GM06990 (cell line): ENCODE measurements at regions not wholly inside any gene's neighbourhood (a gene's known extent, or its start where the extent isn't known, plus 50 kb on each side); places are given as distances from the start of the nearest gene placed in this dataset.

Experiments used
- DNase-seq: peaks from one replicate; pipeline ENCODE4 v3.0.0-alpha.2; 2011; ENCODE audit not compliant: insufficient read length; ENCODE audit errors: extremely low read depth
- H3K27me3 ChIP-seq: replicated peaks from 2 replicates; pipeline ENCODE4 v1.6.0; 2011; ENCODE audit warnings: low read length; ENCODE audit not compliant: control insufficient read depth, insufficient read depth
- H3K36me3 ChIP-seq: 2 replicates; pipeline ENCODE4 v1.5.1; 2011; ENCODE audit warnings: low read length; ENCODE audit not compliant: control insufficient read depth, insufficient read depth
- H3K4me3 ChIP-seq: replicated peaks from 2 replicates; pipeline ENCODE4 v1.5.1; 2011; ENCODE audit warnings: low read depth, mild to moderate bottlenecking, control low read depth, low read length
- TF ChIP-seq, protein P1 (sequence below): IDR thresholded peaks from 2 replicates; pipeline ENCODE4 v1.5.1; 2011; ENCODE audit warnings: low read length, control low read depth, mild to moderate bottlenecking, inconsistent platforms; ENCODE audit not compliant: insufficient read depth, poor library complexity, severe bottlenecking

DNA sequence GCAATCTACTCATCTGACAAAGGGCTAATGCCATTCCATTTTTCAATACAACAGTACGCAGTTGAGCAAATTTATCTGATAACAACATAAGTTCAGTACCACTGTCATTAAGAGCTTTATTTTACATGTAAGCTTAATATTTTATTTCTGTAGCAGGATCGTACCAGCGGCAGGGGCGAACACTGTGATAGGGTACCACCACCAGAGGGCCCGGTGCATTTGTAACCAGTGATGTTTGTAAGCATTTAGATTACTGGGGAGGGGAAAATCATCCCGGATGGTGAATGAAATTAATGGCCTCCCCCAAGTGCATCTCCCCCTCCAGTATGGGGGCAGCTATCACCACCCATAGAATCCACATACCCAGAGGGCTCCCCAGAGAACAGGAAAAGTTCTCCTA lies 179.0 kb downstream of the ADGRA3 start:
- H3K4me3 ChIP-seq = no peak overlapping the region
- DNase-seq = no peak
- no peaks in the 10 kb centered on the region for H3K27me3 ChIP-seq
- no peaks in the 10 kb centered on the region for H3K36me3 ChIP-seq
- TF ChIP-seq, protein P1, sequence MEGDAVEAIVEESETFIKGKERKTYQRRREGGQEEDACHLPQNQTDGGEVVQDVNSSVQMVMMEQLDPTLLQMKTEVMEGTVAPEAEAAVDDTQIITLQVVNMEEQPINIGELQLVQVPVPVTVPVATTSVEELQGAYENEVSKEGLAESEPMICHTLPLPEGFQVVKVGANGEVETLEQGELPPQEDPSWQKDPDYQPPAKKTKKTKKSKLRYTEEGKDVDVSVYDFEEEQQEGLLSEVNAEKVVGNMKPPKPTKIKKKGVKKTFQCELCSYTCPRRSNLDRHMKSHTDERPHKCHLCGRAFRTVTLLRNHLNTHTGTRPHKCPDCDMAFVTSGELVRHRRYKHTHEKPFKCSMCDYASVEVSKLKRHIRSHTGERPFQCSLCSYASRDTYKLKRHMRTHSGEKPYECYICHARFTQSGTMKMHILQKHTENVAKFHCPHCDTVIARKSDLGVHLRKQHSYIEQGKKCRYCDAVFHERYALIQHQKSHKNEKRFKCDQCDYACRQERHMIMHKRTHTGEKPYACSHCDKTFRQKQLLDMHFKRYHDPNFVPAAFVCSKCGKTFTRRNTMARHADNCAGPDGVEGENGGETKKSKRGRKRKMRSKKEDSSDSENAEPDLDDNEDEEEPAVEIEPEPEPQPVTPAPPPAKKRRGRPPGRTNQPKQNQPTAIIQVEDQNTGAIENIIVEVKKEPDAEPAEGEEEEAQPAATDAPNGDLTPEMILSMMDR = no peak

DNA sequence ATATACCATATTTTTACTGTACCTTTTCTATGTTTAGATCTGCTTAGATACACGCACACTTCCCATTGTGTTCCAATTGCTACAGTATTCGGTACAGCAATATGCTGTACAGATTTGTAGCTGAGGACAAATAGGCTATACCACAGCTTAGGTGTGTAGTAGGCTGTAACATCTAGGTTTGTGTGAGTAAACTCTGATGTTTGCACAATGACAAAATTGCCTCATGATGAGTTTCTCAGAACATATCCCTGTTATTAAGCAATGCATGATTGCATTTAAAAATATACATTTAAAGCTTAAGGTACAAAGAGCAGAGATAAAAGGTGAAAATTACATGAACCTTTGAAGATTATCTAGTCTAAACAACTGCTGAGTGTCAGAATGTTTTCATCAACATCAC lies 181.7 kb downstream of the ADGRA3 start:
- TF ChIP-seq, protein P1 = no peak
- H3K4me3 ChIP-seq = no peak overlapping the region
- H3K36me3 ChIP-seq = no peaks in the 10 kb centered on the region
- no peak for DNase-seq
- no peaks in the 10 kb centered on the region for H3K27me3 ChIP-seq

- Histone ChIP-seq H3K36me3 (no peaks in the 10 kb centered on the region), H3K4me3 (no peak overlapping the region), H3K27me3 (no peaks in the 10 kb centered on the region)
- DNase-seq = no peak
- TF ChIP-seq, protein P1 = no peak
Measured at GRCh38 chr4:22324422-22324821, 191.4 kb downstream of the ADGRA3 start.

DNA sequence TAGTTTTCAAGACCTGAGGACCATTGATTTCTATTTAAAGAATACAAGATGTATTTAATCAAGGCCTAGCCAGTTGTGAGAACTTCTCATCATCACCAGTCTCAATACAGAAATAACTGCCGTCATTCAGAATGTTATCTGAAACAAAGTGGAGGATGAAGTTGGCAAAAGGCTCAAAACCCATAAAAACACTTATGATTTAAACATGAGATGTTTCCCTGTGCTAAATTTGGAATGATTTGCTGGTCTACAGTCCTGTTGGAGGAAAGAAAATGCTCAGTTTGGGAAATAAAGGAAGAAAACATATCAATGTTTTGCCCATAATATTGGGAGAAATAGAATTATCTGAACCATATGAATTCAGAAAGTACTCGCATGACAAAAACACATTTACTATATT lies 192.2 kb downstream of the ADGRA3 start:
- Histone ChIP-seq H3K4me3 (no peak overlapping the region), H3K27me3 (no peaks in the 10 kb centered on the region), H3K36me3 (no peaks in the 10 kb centered on the region)
- DNase-seq = no peak
- TF ChIP-seq, protein P1 = no peak

GRCh38 chr4:22322996-22323395 lies 192.9 kb downstream of the ADGRA3 start:
- Histone ChIP-seq H3K27me3 (no peaks in the 10 kb centered on the region), H3K4me3 (no peak overlapping the region), H3K36me3 (no peaks in the 10 kb centered on the region)
- no peak for DNase-seq
- TF ChIP-seq, protein P1 = no peak

DNA sequence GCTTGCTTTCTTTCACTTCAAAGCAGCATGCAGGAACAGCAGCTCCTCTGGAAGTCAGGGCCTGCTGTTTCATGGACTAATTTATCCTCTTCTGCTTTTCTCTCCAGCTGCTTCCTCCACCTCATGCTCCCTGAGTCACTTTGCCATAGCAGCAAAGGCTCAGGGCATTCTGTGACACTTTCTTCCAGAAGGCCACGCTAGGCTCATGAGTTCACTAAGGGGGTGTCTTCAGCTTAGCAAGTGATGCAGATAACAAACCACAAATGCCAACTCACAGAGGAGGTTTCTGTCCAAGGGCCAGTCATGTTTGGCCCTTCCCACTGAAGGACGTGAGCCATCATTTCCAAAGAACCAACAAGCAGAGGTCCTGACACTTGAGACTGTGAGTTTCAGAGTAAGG lies 200.2 kb downstream of the ADGRA3 start:
- TF ChIP-seq, protein P1 = no peak
- Histone ChIP-seq H3K36me3 (no peaks in the 10 kb centered on the region), H3K27me3 (no peaks in the 10 kb centered on the region), H3K4me3 (no peak overlapping the region)
- DNase-seq = no peak
